ENCODE measurements at regions not wholly inside any gene's neighbourhood (a gene's known extent, or its start where the extent isn't known, plus 50 kb on each side); places are given as distances from the start of the nearest gene placed in this dataset.
A peak's percentile ranks its signal among the peaks of the same experiment; 100 is the strongest.

- TF ChIP-seq CTCF (IDR thresholded peaks at IDR 0.05) (no peak), EP300 (IDR thresholded peaks at IDR 0.05) (peak in 1 of 4 donors; percentile 31), POLR2AphosphoS5 (IDR thresholded peaks at IDR 0.05) (no peak)
These were observed 175.7 kb downstream of the DLL1 start for GRCh38 chr6:170114956-170115855.

Data from upper lobe of left lung (tissue), 4 donors.